Chondrocyte (in vitro differentiated cells): ENCODE measurements at regions not wholly inside any gene's neighbourhood (a gene's known extent, or its start where the extent isn't known, plus 50 kb on each side); places are given as distances from the start of the nearest gene placed in this dataset.

ENCODE experiments used
- DNase-seq: peaks from one replicate; pipeline ENCODE4 v3.0.0; 2021; ENCODE audit warnings: mixed read lengths, low spot score
- H3K27ac Mint-ChIP-seq: one replicate; pipeline ENCODE4 v1.8.0; 2021; ENCODE audit warnings: mild to moderate bottlenecking, moderate library complexity, mixed read lengths; ENCODE audit not compliant: unreplicated experiment
- H3K27me3 Mint-ChIP-seq: 2 replicates; pipeline ENCODE4 v1.8.0; 2021; ENCODE audit warnings: low read depth, mixed read lengths
- H3K36me3 Mint-ChIP-seq: 2 replicates; pipeline ENCODE4 v1.8.0; 2021; ENCODE audit warnings: low read depth, mixed read lengths
- H3K4me1 Mint-ChIP-seq: 2 replicates; pipeline ENCODE4 v1.8.0; 2021; ENCODE audit warnings: low read depth, mild to moderate bottlenecking, mixed read lengths
- H3K4me3 Mint-ChIP-seq: one replicate; pipeline ENCODE4 v1.8.0; 2021; ENCODE audit warnings: mild to moderate bottlenecking, moderate library complexity, mixed read lengths; ENCODE audit not compliant: unreplicated experiment
- H3K9me3 Mint-ChIP-seq: 2 replicates; pipeline ENCODE4 v1.8.0; 2021; ENCODE audit warnings: low read depth, mixed read lengths
- TF ChIP-seq, protein P1 (sequence below): fragments of 200-600 bp; sonication (generic); IDR thresholded peaks from 2 replicates; pipeline ENCODE4 v1.5.0; 2021; ENCODE audit warnings: antibody characterized with exemption, mild to moderate bottlenecking, moderate library complexity

DNA sequence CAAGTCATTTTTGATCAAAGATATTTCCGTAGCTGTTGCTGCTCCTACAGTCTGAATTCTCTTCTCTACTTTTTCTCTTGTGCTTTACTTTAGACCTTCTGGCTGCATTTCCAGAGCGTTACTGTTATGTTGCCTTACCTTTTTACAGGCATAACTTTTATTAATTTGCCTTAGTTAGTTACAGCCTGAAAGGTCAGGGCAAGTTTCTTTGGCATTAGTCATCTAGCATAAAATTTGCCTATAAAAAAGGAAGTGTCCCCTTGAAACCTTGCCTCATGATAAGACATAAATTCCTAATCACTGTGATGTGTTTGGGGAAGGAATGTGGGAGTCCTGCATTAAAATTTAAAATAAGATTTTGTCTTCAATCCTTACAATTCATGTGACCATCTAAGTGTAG is 618.5 kb downstream of the NR2F2 start:
- Mint-ChIP-seq H3K4me3 (no peak overlapping the region), H3K36me3 (peaks cover 1% of the 10 kb centered on the region), H3K9me3 (peaks cover 3% of the 10 kb centered on the region), H3K27ac (no peak overlapping the region), H3K4me1 (peaks cover 4% of the 10 kb centered on the region), H3K27me3 (peaks cover 20% of the 10 kb centered on the region)
- TF ChIP-seq, protein P1, sequence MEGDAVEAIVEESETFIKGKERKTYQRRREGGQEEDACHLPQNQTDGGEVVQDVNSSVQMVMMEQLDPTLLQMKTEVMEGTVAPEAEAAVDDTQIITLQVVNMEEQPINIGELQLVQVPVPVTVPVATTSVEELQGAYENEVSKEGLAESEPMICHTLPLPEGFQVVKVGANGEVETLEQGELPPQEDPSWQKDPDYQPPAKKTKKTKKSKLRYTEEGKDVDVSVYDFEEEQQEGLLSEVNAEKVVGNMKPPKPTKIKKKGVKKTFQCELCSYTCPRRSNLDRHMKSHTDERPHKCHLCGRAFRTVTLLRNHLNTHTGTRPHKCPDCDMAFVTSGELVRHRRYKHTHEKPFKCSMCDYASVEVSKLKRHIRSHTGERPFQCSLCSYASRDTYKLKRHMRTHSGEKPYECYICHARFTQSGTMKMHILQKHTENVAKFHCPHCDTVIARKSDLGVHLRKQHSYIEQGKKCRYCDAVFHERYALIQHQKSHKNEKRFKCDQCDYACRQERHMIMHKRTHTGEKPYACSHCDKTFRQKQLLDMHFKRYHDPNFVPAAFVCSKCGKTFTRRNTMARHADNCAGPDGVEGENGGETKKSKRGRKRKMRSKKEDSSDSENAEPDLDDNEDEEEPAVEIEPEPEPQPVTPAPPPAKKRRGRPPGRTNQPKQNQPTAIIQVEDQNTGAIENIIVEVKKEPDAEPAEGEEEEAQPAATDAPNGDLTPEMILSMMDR, result no peak
- DNase-seq, result no peak

DNA sequence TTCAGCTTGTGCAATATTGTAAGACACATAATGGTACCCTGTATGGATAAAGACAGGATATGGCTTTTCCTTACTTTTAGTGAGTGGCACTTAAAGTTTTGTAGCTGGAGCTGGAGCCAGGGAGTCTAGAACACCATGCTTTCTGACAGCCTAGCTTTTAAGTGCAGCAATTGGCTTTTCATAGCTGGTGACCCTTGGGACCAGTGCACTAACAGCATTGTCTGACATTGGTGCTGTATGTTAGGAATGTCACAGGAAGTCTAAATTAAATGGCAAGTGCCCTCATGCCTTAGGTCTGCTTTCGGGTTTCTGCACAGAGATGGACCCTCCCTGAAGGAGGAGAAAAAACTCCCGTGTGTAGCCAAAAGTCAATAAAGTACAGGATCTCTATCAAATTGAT is 628.2 kb downstream of the NR2F2 start:
- no peak for DNase-seq
- Mint-ChIP-seq H3K4me1 (no peaks in the 10 kb centered on the region), H3K4me3 (no peak overlapping the region), H3K27me3 (peaks cover 9% of the 10 kb centered on the region), H3K27ac (no peak overlapping the region), H3K36me3 (no peaks in the 10 kb centered on the region), H3K9me3 (peaks cover 5% of the 10 kb centered on the region)
- TF ChIP-seq, protein P1, result no peak

DNA sequence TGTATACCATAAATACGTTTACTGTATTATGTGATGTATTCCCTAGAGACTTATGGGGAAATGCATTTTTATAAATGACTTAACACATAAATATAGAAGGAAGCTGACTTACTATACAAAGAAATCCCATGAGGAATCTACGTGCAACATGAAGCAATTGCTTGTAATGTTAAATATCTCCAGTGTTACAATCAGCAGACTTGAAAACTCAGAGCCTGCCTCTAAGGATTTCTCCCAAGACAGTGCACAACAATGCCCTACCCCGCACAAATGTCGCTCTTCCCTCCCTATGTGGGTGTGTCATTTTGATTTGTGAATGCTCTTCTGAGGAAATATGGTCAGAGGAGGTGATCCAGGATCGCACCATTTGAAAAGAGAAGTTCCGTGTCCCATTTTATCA is 629.0 kb downstream of the NR2F2 start:
- no peak overlapping the region for H3K4me3 Mint-ChIP-seq
- no peak overlapping the region for H3K27ac Mint-ChIP-seq
- no peak for DNase-seq
- TF ChIP-seq, protein P1, result no peak
- H3K27me3 Mint-ChIP-seq, result peaks cover 8% of the 10 kb centered on the region
- no peaks in the 10 kb centered on the region for H3K4me1 Mint-ChIP-seq
- H3K36me3 Mint-ChIP-seq, result no peaks in the 10 kb centered on the region
- H3K9me3 Mint-ChIP-seq, result peaks cover 4% of the 10 kb centered on the region

DNA sequence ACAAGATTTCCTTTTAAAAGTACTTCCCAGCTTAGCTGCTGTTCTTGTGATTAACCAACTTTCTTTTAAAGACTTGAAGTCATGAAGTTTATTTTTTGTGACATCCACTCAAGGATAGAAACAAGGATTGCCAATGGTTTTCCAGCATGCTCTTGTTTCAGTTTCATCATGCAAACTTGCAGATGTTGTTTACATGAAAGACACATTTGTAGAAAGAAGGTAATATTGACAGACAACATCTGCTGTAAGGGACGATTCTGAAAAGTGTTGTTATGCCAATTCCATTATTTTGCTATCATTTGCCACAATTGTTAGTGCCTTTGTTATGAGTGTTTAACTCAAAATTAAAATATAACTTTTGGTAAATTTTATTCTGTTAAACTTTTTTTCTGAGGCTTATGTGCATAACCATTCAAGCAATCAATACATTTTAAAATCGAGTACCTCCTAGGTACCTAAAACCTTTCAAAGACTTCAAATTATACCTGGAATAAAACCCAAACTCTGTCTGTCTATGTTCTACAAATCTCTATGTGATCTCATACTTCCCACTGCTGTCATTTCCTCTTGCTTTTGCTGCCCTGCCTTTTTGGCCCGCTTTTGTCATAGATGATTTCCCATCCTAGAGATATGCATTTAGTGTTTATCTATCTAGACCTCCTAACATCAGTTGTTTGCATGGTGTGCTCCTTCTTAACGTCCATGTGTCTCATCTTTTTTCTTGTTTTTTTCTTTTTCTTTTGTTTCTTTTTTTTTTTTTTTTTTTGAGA is 630.4 kb downstream of the NR2F2 start:
- no peak for DNase-seq
- Mint-ChIP-seq H3K4me1 (no peaks in the 10 kb centered on the region), H3K9me3 (peaks cover 4% of the 10 kb centered on the region), H3K36me3 (no peaks in the 10 kb centered on the region), H3K27ac (no peak overlapping the region), H3K4me3 (no peak overlapping the region), H3K27me3 (peaks cover 6% of the 10 kb centered on the region)
- TF ChIP-seq, protein P1, result no peak

DNA sequence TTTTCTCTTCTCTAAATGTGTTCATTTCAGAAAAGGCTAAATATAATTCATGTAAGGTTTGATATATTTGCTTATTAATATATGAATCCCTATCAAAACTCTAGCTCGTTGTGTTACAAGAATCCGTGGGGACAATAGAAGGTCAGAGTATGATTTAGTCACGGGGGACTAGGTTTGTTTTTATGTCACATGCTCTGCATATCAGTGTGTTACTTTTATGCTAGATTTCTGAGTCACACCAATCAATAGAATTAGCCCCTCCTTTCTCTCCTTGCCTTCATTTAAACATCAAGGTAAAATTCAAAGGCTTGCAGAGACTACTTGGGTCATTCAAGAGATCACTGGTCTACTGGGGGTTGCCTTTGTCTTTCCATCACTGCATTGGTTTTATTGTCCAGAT is 636.1 kb downstream of the NR2F2 start:
- no peak for DNase-seq
- no peaks in the 10 kb centered on the region for H3K36me3 Mint-ChIP-seq
- no peaks in the 10 kb centered on the region for H3K4me1 Mint-ChIP-seq
- H3K27ac Mint-ChIP-seq, result no peak overlapping the region
- TF ChIP-seq, protein P1, result no peak
- H3K4me3 Mint-ChIP-seq, result no peak overlapping the region
- H3K9me3 Mint-ChIP-seq, result peaks cover 4% of the 10 kb centered on the region
- no peaks in the 10 kb centered on the region for H3K27me3 Mint-ChIP-seq
